ENCODE measurements at regions not wholly inside any gene's neighbourhood (a gene's known extent, or its start where the extent isn't known, plus 50 kb on each side); places are given as distances from the start of the nearest gene placed in this dataset.

GRCh38 chr13:76651286-76651685 is 234.9 kb downstream of the KCTD12 start:
- no peak for DNase-seq

- no peak for DNase-seq
Measured at GRCh38 chr13:76647550-76647949, 238.7 kb downstream of the KCTD12 start.

GRCh38 chr13:76646946-76647345 is 239.3 kb downstream of the KCTD12 start:
- no peak for DNase-seq

GRCh38 chr13:76645632-76646031 is 240.6 kb downstream of the KCTD12 start:
- DNase-seq, result no peak

GRCh38 chr13:76644906-76645305 is 241.3 kb downstream of the KCTD12 start:
- DNase-seq, result no peak

GRCh38 chr13:76643596-76643995 is 242.6 kb downstream of the KCTD12 start:
- DNase-seq, result no peak

GRCh38 chr13:76641056-76641455 is 245.1 kb downstream of the KCTD12 start:
- DNase-seq, result no peak

- DNase-seq, result no peak
Measured at GRCh38 chr13:76638882-76639281, 247.3 kb downstream of the KCTD12 start.

- DNase-seq, result no peak
Measured at GRCh38 chr13:76638181-76638580, 248.0 kb downstream of the KCTD12 start.

- no peak for DNase-seq
Measured at GRCh38 chr13:76637641-76638141, 248.5 kb downstream of the KCTD12 start.

GRCh38 chr13:76636829-76637228 is 249.4 kb downstream of the KCTD12 start:
- no peak for DNase-seq

- DNase-seq, result no peak
Measured at GRCh38 chr13:76635232-76636230, 250.7 kb downstream of the KCTD12 start.

GRCh38 chr13:76634431-76635191 is 251.6 kb downstream of the KCTD12 start:
- no peak for DNase-seq

- no peak for DNase-seq
Measured at GRCh38 chr13:76632401-76633044, 253.7 kb downstream of the KCTD12 start.

- no peak for DNase-seq
Measured at GRCh38 chr13:76630629-76631230, 255.5 kb downstream of the KCTD12 start.

- no peak for DNase-seq
Measured at GRCh38 chr13:76622315-76623040, 263.7 kb downstream of the KCTD12 start.

- no peak for DNase-seq
Measured at GRCh38 chr13:76621705-76622104, 264.5 kb downstream of the KCTD12 start.

GRCh38 chr13:76620036-76620435 is 266.2 kb downstream of the KCTD12 start:
- no peak for DNase-seq

GRCh38 chr13:76619631-76620030 is 266.6 kb downstream of the KCTD12 start:
- DNase-seq, result no peak

- DNase-seq, result no peak
Measured at GRCh38 chr13:76610819-76611415, 275.3 kb downstream of the KCTD12 start.

- DNase-seq, result no peak
Measured at GRCh38 chr13:76609643-76610042, 276.6 kb downstream of the KCTD12 start.

- DNase-seq, result no peak
Measured at GRCh38 chr13:76607866-76608265, 278.3 kb downstream of the KCTD12 start.

All from DMS79 (cell line).